ENCODE measurements at regions not wholly inside any gene's neighbourhood (a gene's known extent, or its start where the extent isn't known, plus 50 kb on each side); places are given as distances from the start of the nearest gene placed in this dataset.

DNA sequence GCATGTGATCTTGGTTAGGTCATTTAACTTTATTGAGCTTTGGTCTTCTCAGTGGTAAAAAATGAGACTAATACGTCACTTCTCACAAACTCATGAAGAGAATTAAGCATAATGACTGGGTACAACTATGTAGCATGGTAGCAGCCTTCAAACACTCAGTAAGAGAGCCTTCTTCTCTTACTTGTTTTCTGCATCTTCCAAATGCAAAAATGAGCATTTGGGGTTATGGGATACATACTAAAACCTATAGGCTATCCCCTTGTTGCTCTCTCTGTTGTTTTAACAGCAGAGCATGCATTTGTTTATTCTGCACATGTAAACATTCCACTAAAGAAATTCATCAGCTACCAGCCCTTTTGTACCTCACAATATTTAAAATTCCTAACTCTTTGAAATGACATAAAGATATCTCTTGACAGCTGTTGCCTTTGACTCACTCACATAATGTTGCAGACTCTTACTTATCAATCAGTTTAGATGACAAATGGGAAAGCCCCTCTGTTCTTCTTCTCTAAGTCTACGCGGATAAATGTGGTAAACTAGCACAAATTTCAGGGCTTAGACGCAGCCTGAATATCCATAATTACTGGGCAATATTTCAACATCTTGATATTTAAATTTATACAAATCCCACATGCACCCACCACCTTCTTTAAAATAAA, 327.3 kb upstream of the SATB1 start:
- TF ChIP-seq POLR2A (IDR thresholded peaks at IDR 0.05; ENCODE audit: low read length): no peak
- TF ChIP-seq GATA1 (IDR thresholded peaks at IDR 0.05; ENCODE audit: low read depth, low read length): no peak

All from erythroblast (primary cell).